ENCODE measurements at regions not wholly inside any gene's neighbourhood (a gene's known extent, or its start where the extent isn't known, plus 50 kb on each side); places are given as distances from the start of the nearest gene placed in this dataset.

GRCh38 chr20:60690771-60691170 is 561.3 kb upstream of the CDH4 start:
- CTCF ChIA-PET, result no interaction called here
- TF ChIP-seq ZNF266 (tag by site-specific recombination; IDR thresholded peaks at IDR 0.05; ENCODE audit: low read depth), result no peak
- TF ChIP-seq ZNF140 (tag by site-specific recombination; IDR thresholded peaks at IDR 0.05), result 0 out of 2 replicates have a peak, but pooled peaks have one; percentile 0
- Histone ChIP-seq H3K4me1 (ENCODE audit: control insufficient read depth, insufficient read depth, low read length) (no peaks in the 10 kb centered on the region), H3K9me3 (ENCODE audit: control insufficient read depth, insufficient read depth, low read depth, low read length) (no peaks in the 10 kb centered on the region), H3K36me3 (ENCODE audit: control insufficient read depth in 2 of 2, insufficient read depth in 1 of 2, low read length in 2 of 2) (no peaks in the 10 kb centered on the region), H3K4me3 (ENCODE audit: low read depth, low read length) (no peak overlapping the region), H3K27ac (ENCODE audit: extremely low read depth, low read depth, low read length) (no peak overlapping the region)
- POLR2A ChIA-PET, result no interaction called here

- Histone ChIP-seq H3K4me3 (ENCODE audit: low read depth, low read length) (no peak overlapping the region), H3K4me1 (ENCODE audit: control insufficient read depth, insufficient read depth, low read length) (no peaks in the 10 kb centered on the region), H3K27ac (ENCODE audit: extremely low read depth, low read depth, low read length) (no peak overlapping the region), H3K36me3 (ENCODE audit: control insufficient read depth in 2 of 2, insufficient read depth in 1 of 2, low read length in 2 of 2) (no peaks in the 10 kb centered on the region), H3K9me3 (ENCODE audit: control insufficient read depth, insufficient read depth, low read depth, low read length) (no peaks in the 10 kb centered on the region)
- ChIA-PET CTCF (no interaction called here), POLR2A (no interaction called here)
- TF ChIP-seq ZNF843 (tag by site-specific recombination; IDR thresholded peaks at IDR 0.05) (no peak), ZIC2 (tag by site-specific recombination; IDR thresholded peaks at IDR 0.05) (no peak), KLF10 (tag by site-specific recombination; IDR thresholded peaks at IDR 0.05) (no peak)
These were observed 560.0 kb upstream of the CDH4 start for GRCh38 chr20:60691966-60692615.

- Histone ChIP-seq H3K36me3 (ENCODE audit: control insufficient read depth in 2 of 2, insufficient read depth in 1 of 2, low read length in 2 of 2) (no peaks in the 10 kb centered on the region), H3K4me1 (ENCODE audit: control insufficient read depth, insufficient read depth, low read length) (no peaks in the 10 kb centered on the region), H3K27ac (ENCODE audit: extremely low read depth, low read depth, low read length) (no peak overlapping the region), H3K9me3 (ENCODE audit: control insufficient read depth, insufficient read depth, low read depth, low read length) (no peaks in the 10 kb centered on the region), H3K4me3 (ENCODE audit: low read depth, low read length) (no peak overlapping the region)
- CTCF ChIA-PET, result no interaction called here
- POLR2A ChIA-PET, result no interaction called here
- TF ChIP-seq ZNF529 (tag by site-specific recombination; IDR thresholded peaks at IDR 0.05; ENCODE audit: insufficient replicate concordance) (no peak), ZNF521 (tag by site-specific recombination; IDR thresholded peaks at IDR 0.05) (no peak), ZNF202 (tag by site-specific recombination; IDR thresholded peaks at IDR 0.05; ENCODE audit: borderline replicate concordance) (no peak), ZNF398 (tag by site-specific recombination; IDR thresholded peaks at IDR 0.05) (no peak), ZNF792 (tag by site-specific recombination; IDR thresholded peaks at IDR 0.05) (no peak)
These were observed 558.4 kb upstream of the CDH4 start for GRCh38 chr20:60693496-60694133.

- H3K4me3 ChIP-seq (ENCODE audit: low read depth, low read length), result no peak overlapping the region
- no peaks in the 10 kb centered on the region for H3K4me1 ChIP-seq (ENCODE audit: control insufficient read depth, insufficient read depth, low read length)
- TF ChIP-seq ZNF76 (tag by site-specific recombination; IDR thresholded peaks at IDR 0.05; ENCODE audit: borderline replicate concordance, low read depth), result no peak
- no peak for TF ChIP-seq ZNF26 (tag by site-specific recombination; IDR thresholded peaks at IDR 0.05)
- TF ChIP-seq SCRT1 (tag by site-specific recombination; IDR thresholded peaks at IDR 0.05; ENCODE audit: borderline replicate concordance), result no peak
- no peak for TF ChIP-seq GFI1B (tag by site-specific recombination; IDR thresholded peaks at IDR 0.05)
- no peak for TF ChIP-seq ZNF239 (tag by site-specific recombination; IDR thresholded peaks at IDR 0.05)
- H3K27ac ChIP-seq (ENCODE audit: extremely low read depth, low read depth, low read length), result no peak overlapping the region
- no peaks in the 10 kb centered on the region for H3K9me3 ChIP-seq (ENCODE audit: control insufficient read depth, insufficient read depth, low read depth, low read length)
- ChIA-PET CTCF (interaction anchor here (0.7 to 0.9 kb wide), 2 partner anchors 209 to 479 kb away, joined by 3 to 5 read pairs; no protein-coding TSS in a partner anchor), POLR2A (no interaction called here)
- no peaks in the 10 kb centered on the region for H3K36me3 ChIP-seq (ENCODE audit: control insufficient read depth in 2 of 2, insufficient read depth in 1 of 2, low read length in 2 of 2)
These were observed 557.3 kb upstream of the CDH4 start for GRCh38 chr20:60694763-60695162.

All from HEK293 (cell line).